ENCODE measurements at regions not wholly inside any gene's neighbourhood (a gene's known extent, or its start where the extent isn't known, plus 50 kb on each side); places are given as distances from the start of the nearest gene placed in this dataset.

DNA sequence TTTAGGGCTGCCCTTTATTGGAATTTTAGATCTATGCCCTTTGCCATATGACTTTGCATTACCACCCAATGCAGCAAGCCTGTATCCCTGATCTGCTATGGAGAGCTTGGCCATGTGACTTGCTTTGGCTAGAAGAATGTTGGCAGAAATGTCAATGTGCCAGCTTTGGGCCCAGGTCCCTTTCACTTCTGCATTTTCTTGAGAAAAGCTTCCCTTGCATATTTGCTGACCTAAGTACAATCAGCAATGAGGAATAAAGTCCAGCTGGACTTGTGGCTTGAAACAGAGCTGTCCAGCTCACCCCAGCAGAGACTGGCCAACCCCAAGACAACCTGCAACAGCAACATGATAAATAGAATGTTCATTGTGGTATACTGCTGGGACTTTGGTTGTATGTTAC, 135.9 kb downstream of the PAH start:
- no peak overlapping the region for H3K4me3 ChIP-seq (ENCODE audit: low read depth, low read length)
- TF ChIP-seq, protein P1, sequence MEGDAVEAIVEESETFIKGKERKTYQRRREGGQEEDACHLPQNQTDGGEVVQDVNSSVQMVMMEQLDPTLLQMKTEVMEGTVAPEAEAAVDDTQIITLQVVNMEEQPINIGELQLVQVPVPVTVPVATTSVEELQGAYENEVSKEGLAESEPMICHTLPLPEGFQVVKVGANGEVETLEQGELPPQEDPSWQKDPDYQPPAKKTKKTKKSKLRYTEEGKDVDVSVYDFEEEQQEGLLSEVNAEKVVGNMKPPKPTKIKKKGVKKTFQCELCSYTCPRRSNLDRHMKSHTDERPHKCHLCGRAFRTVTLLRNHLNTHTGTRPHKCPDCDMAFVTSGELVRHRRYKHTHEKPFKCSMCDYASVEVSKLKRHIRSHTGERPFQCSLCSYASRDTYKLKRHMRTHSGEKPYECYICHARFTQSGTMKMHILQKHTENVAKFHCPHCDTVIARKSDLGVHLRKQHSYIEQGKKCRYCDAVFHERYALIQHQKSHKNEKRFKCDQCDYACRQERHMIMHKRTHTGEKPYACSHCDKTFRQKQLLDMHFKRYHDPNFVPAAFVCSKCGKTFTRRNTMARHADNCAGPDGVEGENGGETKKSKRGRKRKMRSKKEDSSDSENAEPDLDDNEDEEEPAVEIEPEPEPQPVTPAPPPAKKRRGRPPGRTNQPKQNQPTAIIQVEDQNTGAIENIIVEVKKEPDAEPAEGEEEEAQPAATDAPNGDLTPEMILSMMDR (IDR thresholded peaks at IDR 0.05; ENCODE audit: low read depth, low read length, missing control alignments) = no peak
- DNase-seq (ENCODE audit: low read depth) = no peak

DNA sequence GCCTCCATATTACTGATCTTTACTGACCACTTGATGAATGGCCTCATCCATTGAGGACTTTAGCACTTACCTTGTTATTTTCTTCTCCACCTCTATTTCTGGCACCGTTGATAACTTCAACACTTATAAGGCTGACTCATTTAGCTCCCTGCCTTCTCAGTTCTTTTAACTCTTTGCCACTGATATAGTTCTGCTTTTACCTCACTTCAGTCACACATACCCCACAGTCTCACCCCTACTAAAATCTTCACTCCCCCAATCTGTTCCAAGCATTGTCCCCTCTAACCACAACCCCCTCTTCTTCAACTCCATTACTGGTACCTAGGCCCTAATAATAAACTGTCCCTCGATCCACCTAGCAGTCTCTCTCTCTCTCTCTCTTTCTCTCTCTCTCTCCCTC, 141.0 kb downstream of the PAH start:
- no peak for DNase-seq (ENCODE audit: low read depth)
- TF ChIP-seq, protein P1 (IDR thresholded peaks at IDR 0.05; ENCODE audit: low read depth, low read length, missing control alignments) = no peak
- no peak overlapping the region for H3K4me3 ChIP-seq (ENCODE audit: low read depth, low read length)

DNA sequence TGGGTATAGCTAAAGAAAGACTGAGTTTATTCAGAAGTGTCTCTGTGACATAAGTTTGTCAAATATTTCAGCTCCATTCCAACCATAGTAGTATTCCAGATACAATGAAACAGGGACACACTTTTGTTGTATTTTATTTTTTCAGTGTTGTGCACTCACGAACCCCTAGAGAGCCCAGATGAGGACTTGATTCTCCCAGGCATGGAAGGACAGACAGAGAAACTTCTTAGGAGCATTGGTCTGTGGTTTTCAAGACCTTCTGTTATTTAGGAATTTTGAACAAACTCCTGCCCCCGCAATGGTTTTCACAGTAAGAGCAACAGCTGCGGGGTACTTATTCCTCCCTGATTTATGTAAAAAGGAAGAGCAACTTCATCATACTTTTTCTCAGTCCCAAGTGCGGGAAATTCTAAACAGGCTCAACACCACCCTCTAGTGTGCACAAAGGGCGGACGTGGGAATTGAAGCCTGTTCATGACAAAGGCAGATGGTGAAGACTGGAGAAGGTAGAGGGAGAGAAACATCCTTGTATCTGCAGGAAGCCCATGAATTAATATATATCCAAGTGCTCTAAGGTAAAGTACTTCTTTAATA, 147.6 kb downstream of the PAH start:
- TF ChIP-seq, protein P1 (IDR thresholded peaks at IDR 0.05; ENCODE audit: low read depth, low read length, missing control alignments) = peak; percentile 71
- no peak overlapping the region for H3K4me3 ChIP-seq (ENCODE audit: low read depth, low read length)
- DNase-seq (ENCODE audit: low read depth) = peak; percentile 38

DNA sequence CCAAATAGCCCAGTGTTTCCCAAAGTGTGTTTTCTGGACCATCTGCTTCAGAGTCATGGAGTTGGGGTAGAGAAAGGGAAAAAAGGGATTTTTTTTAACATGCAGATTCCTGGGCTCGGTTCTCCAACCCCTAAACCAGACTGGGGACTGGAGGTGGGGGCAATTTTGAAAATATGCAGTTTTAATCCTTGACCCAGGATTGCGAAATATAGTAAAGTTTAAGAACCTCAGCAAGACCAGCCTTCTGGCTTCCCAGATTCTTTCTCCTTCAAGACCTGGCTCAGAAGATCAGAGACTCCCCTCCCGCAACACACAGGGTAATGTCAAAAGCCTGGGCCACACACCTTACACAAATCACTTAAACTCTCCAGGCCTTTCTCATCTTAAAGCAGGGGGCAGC, 150.1 kb downstream of the PAH start:
- H3K4me3 ChIP-seq (ENCODE audit: low read depth, low read length) = no peak overlapping the region
- TF ChIP-seq, protein P1 (IDR thresholded peaks at IDR 0.05; ENCODE audit: low read depth, low read length, missing control alignments) = no peak
- no peak for DNase-seq (ENCODE audit: low read depth)

DNA sequence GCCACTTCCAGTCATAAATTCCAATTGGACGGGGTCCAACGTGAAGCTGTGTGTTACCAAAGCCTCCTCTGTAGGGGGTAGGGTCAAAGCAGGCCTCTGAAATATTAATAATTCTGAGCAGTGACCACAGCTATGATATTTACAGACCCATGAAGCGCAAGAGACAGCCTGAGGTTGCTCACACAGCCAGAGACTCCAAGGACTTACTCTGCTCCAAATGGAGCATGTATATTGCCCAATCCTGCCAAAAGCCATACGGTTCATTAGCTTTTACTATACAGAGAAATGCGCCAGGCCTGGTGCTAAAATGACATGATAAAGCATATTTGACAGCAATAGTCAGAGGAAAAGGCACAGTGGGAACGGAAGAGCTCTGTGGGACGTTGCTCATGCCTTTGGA, 151.3 kb downstream of the PAH start:
- no peak overlapping the region for H3K4me3 ChIP-seq (ENCODE audit: low read depth, low read length)
- DNase-seq (ENCODE audit: low read depth) = no peak
- TF ChIP-seq, protein P1 (IDR thresholded peaks at IDR 0.05; ENCODE audit: low read depth, low read length, missing control alignments) = no peak

DNA sequence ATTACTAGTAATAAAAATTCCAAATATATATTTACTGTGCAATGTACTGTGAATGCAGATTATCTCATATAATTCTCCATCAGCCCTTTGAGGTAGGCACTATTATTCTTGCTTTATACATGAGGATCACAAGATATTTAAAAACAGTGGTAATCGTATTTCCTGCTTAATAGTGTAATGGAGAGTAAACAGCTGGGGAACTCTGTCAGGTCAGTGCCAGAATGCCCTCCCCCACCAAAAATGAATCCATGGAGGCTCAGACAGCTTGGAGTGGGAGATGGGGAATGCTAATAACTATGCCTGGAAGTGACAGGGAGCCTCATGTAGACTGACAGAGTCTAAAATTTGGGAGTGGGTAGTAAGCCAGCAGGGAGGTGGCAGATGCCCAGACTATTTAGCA, 153.6 kb downstream of the PAH start:
- DNase-seq (ENCODE audit: low read depth) = no peak
- TF ChIP-seq, protein P1 (IDR thresholded peaks at IDR 0.05; ENCODE audit: low read depth, low read length, missing control alignments) = no peak
- no peak overlapping the region for H3K4me3 ChIP-seq (ENCODE audit: low read depth, low read length)

DNA sequence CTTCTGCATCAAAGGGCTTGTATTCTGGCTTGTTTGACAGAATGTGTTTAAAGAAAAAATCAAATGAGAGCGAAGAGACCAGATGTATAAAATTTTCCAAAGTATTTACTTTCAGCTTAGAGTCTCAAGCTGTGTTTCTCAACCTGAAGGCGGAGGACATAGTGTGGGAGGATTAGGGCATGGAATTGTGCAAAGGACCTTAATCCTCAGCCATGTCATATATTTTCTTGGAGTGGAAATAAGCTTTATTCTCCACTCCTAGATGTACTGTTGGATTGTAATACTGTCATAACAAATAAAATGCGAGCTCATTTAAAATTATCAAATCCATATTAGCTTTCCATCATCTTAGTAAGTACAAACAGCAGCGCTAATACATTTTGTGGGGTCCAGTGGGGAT, 154.0 kb downstream of the PAH start:
- DNase-seq (ENCODE audit: low read depth) = no peak
- no peak overlapping the region for H3K4me3 ChIP-seq (ENCODE audit: low read depth, low read length)
- TF ChIP-seq, protein P1 (IDR thresholded peaks at IDR 0.05; ENCODE audit: low read depth, low read length, missing control alignments) = no peak
